Prostate gland (tissue), 2 donors: ENCODE measurements at regions not wholly inside any gene's neighbourhood (a gene's known extent, or its start where the extent isn't known, plus 50 kb on each side); places are given as distances from the start of the nearest gene placed in this dataset.

Experiments
- DNase-seq: peaks from one replicate; pipeline ENCODE4 v3.0.0-alpha.2; 2019; ENCODE audit warnings: low spot score
- H3K27ac ChIP-seq, 2 donors: fragments of 200-600 bp; sonication (generic); 2 replicates each; pipeline ENCODE4 v1.5.1; 2017 to 2019
- H3K27me3 ChIP-seq: fragments of 200-600 bp; sonication (generic); replicated peaks from 2 replicates; pipeline ENCODE4 v1.5.1; 2019; ENCODE audit not compliant: insufficient read depth
- H3K36me3 ChIP-seq, 2 donors: fragments of 200-600 bp; sonication (generic); 1 replicate in 1 of 2; 2 replicates in 1 of 2; pipeline versions ENCODE4 v1.5.1 to v1.8.1; 2017 to 2019
- H3K4me1 ChIP-seq: fragments of 200-600 bp; sonication (generic); replicated peaks from 2 replicates; pipeline ENCODE4 v1.5.1; 2019
- H3K4me3 ChIP-seq, 2 donors: fragments of 200-600 bp; sonication (generic); 2 replicates each; pipeline ENCODE4 v1.5.1; 2017 to 2019
- H3K9me3 ChIP-seq: fragments of 200-600 bp; sonication (generic); 2 replicates; pipeline ENCODE4 v1.5.1; 2017
- CTCF ChIP-seq, 4 experiments: fragments of 200-600 bp in 2 of 4; fragments of 450-650 bp in 2 of 4; sonication (generic) in 2 of 4; IDR thresholded peaks; 1 replicate in 3 of 4; 2 replicates in 1 of 4; pipeline ENCODE4 v1.5.1; 2016 to 2019; ENCODE audit warnings: antibody characterized with exemption in 4 of 4, mild to moderate bottlenecking in 2 of 4, moderate library complexity in 2 of 4
- POLR2A ChIP-seq: fragments of 450-650 bp; IDR thresholded peaks from one replicate; pipeline ENCODE4 v1.6.1; 2016; ENCODE audit warnings: antibody characterized with exemption, mild to moderate bottlenecking
- POLR2AphosphoS5 ChIP-seq: sonication (generic); formaldehyde crosslinking; IDR thresholded peaks from one replicate; pipeline ENCODE4 v1.6.1; 2017; ENCODE audit warnings: antibody characterized with exemption
- WGBS: methylation state at CpG from one replicate; pipeline ENCODE4 v1.1.5; 2018; 5-methylcytosine and 5-hydroxymethylcytosine counted together
- intact Hi-C: fragments of 100-400 bp; cut with DNase I; formaldehyde crosslinking; loops from one replicate; pipeline ENCODE4 v1.14.2; 2022

GRCh38 chr13:54004026-54004699 is 975.5 kb downstream of the OLFM4 start:
- 91% methylated on average over 5 of the region's 5 CpGs for WGBS
- TF ChIP-seq POLR2AphosphoS5 (no peak), POLR2A (no peak), CTCF (IDR thresholded peaks at IDR 0.05) (no peak)
- no peak overlapping the region for H3K27ac ChIP-seq
- DNase-seq, result no peak
- H3K4me3 ChIP-seq, result no peak overlapping the region
- no peaks in the 10 kb centered on the region for H3K27me3 ChIP-seq
- intact Hi-C loops, result no loop called here
- H3K4me1 ChIP-seq, result no peaks in the 10 kb centered on the region
- H3K36me3 ChIP-seq, result no peaks in the 10 kb centered on the region
- no peaks in the 10 kb centered on the region for H3K9me3 ChIP-seq

- intact Hi-C loops, result no loop called here
- H3K36me3 ChIP-seq, result no peaks in the 10 kb centered on the region
- no peaks in the 10 kb centered on the region for H3K9me3 ChIP-seq
- H3K27me3 ChIP-seq, result no peaks in the 10 kb centered on the region
- H3K4me3 ChIP-seq, result no peak overlapping the region
- 77% methylated on average over 1 of the region's 1 CpG for WGBS
- DNase-seq, result no peak
- TF ChIP-seq POLR2AphosphoS5 (no peak), CTCF (IDR thresholded peaks at IDR 0.05) (no peak)
- no peaks in the 10 kb centered on the region for H3K4me1 ChIP-seq
- no peak overlapping the region for H3K27ac ChIP-seq
Observed at GRCh38 chr13:54016542-54016941, 987.9 kb downstream of the OLFM4 start.

GRCh38 chr13:54018485-54018884 is 989.9 kb downstream of the OLFM4 start:
- Histone ChIP-seq H3K9me3 (no peaks in the 10 kb centered on the region), H3K27me3 (no peaks in the 10 kb centered on the region), H3K4me3 (no peak overlapping the region), H3K27ac (no peak overlapping the region), H3K4me1 (no peaks in the 10 kb centered on the region), H3K36me3 (no peaks in the 10 kb centered on the region)
- WGBS, result 94% methylated on average over 3 of the region's 3 CpGs
- DNase-seq, result no peak
- intact Hi-C loops, result no loop called here
- no peak for TF ChIP-seq CTCF (IDR thresholded peaks at IDR 0.05)
- TF ChIP-seq POLR2AphosphoS5, result no peak
- no peak for TF ChIP-seq POLR2A

GRCh38 chr13:54029226-54029625 is 1000.6 kb downstream of the OLFM4 start:
- Histone ChIP-seq H3K4me3 (no peak overlapping the region), H3K27me3 (no peaks in the 10 kb centered on the region), H3K4me1 (no peaks in the 10 kb centered on the region), H3K9me3 (no peaks in the 10 kb centered on the region), H3K36me3 (no peaks in the 10 kb centered on the region), H3K27ac (no peak overlapping the region)
- TF ChIP-seq CTCF (IDR thresholded peaks at IDR 0.05) (no peak), POLR2AphosphoS5 (no peak), POLR2A (no peak)
- DNase-seq, result no peak
- intact Hi-C loops, result no loop called here
- 86% methylated on average over 1 of the region's 1 CpG for whole genome bisulfite sequencing

- TF ChIP-seq POLR2AphosphoS5, result no peak
- TF ChIP-seq CTCF (IDR thresholded peaks at IDR 0.05), result no peak
- TF ChIP-seq POLR2A, result no peak
- Histone ChIP-seq H3K4me3 (no peak overlapping the region), H3K9me3 (no peaks in the 10 kb centered on the region), H3K36me3 (no peaks in the 10 kb centered on the region), H3K27ac (no peak overlapping the region), H3K27me3 (no peaks in the 10 kb centered on the region), H3K4me1 (no peaks in the 10 kb centered on the region)
- DNase-seq, result no peak
- WGBS, result 31% methylated on average over 4 of the region's 4 CpGs
- intact Hi-C loops, result no loop called here
Observed at GRCh38 chr13:54029720-54030119, 1001.1 kb downstream of the OLFM4 start.
